ENCODE measurements at regions not wholly inside any gene's neighbourhood (a gene's known extent, or its start where the extent isn't known, plus 50 kb on each side); places are given as distances from the start of the nearest gene placed in this dataset.

GRCh38 chr22:49633010-49633324 is 194.7 kb downstream of the BRD1 start:
- TF ChIP-seq REST (IDR thresholded peaks at IDR 0.05; ENCODE audit: unreplicated experiment) (no peak), CTCF (conservative IDR thresholded peaks at IDR 0.05; ENCODE audit: low read depth in 2 of 2) (no peak), EZH2 (IDR thresholded peaks at IDR 0.05; ENCODE audit: low read depth, unreplicated experiment) (no peak), CREB1 (CRISPR knock-in tag; IDR thresholded peaks at IDR 0.05; ENCODE audit: low read depth) (no peak), JUNB (IDR thresholded peaks at IDR 0.05; ENCODE audit: unreplicated experiment) (no peak), POLR2AphosphoS5 (IDR thresholded peaks at IDR 0.05; ENCODE audit: low read depth) (no peak), ETS1 (IDR thresholded peaks at IDR 0.05) (no peak), EZH2phosphoT487 (IDR thresholded peaks at IDR 0.05; ENCODE audit: unreplicated experiment) (no peak)

Measured in GM23338 (cell line).